Common myeloid progenitor, CD34-positive (primary cell): ENCODE measurements at regions not wholly inside any gene's neighbourhood (a gene's known extent, or its start where the extent isn't known, plus 50 kb on each side); places are given as distances from the start of the nearest gene placed in this dataset.
A peak's percentile ranks its signal among the peaks of the same experiment; 100 is the strongest.

Experiments used
- CTCF ChIA-PET: fragments of 350-600 bp; sonication (Branson Sonifier 250); formaldehyde crosslinking; loops from one replicate; lab custom pipeline; 2021; ENCODE audit warnings: antibody characterized with exemption; lab: Charles Lee
- POLR2A ChIA-PET: fragments of 350-600 bp; sonication (Branson Sonifier 250); formaldehyde crosslinking; loops from one replicate; lab custom pipeline; 2021; ENCODE audit warnings: antibody characterized with exemption; lab: Charles Lee
- DNase-seq, 3 donors: peaks; one replicate each; pipeline versions ENCODE4 v3.0.0 to v3.0.0-alpha.2; 2013
- H3K27ac ChIP-seq, 2 experiments: 1 replicate in 1 of 2; 2 replicates in 1 of 2; pipeline ENCODE4 v1.7.0; 2013; ENCODE audit warnings: inconsistent platforms in 2 of 2, low read length in 2 of 2, mild to moderate bottlenecking in 2 of 2, low read depth in 1 of 2, moderate library complexity in 1 of 2; ENCODE audit not compliant: severe bottlenecking in 2 of 2, insufficient read depth in 1 of 2, poor library complexity in 1 of 2
- H3K27me3 ChIP-seq, 5 experiments: replicated peaks in 2 of 5; 1 replicate in 3 of 5; 2 replicates in 2 of 5; pipeline versions ENCODE4 v1.6.1 to v1.7.0; 2013; ENCODE audit warnings: low read length in 4 of 5, mild to moderate bottlenecking in 2 of 5, moderate library complexity in 2 of 5, inconsistent platforms in 1 of 5; ENCODE audit not compliant: insufficient read depth in 5 of 5, control insufficient read depth in 4 of 5
- H3K36me3 ChIP-seq, 4 experiments: 1 replicate in 2 of 4; 2 replicates in 2 of 4; pipeline versions ENCODE4 v1.6.1 to v1.7.0; 2013; ENCODE audit warnings: low read length in 3 of 4, control low read depth in 1 of 4, mild to moderate bottlenecking in 1 of 4; ENCODE audit not compliant: control insufficient read depth in 4 of 4, insufficient read depth in 4 of 4
- H3K4me1 ChIP-seq, 4 experiments: 1 replicate in 3 of 4; 2 replicates in 1 of 4; pipeline versions ENCODE4 v1.6.1 to v1.7.1; 2013; ENCODE audit warnings: low read length in 3 of 4, mild to moderate bottlenecking in 3 of 4, control low read depth in 1 of 4, inconsistent platforms in 1 of 4, moderate library complexity in 1 of 4; ENCODE audit not compliant: control insufficient read depth in 4 of 4, insufficient read depth in 4 of 4; ENCODE audit errors: control extremely low read depth in 1 of 4
- H3K4me3 ChIP-seq, 7 experiments: 1 replicate in 4 of 7; 2 replicates in 3 of 7; pipeline versions ENCODE4 v1.5.1 to v1.7.0; 2013; ENCODE audit warnings: mild to moderate bottlenecking in 7 of 7, low read length in 6 of 7, moderate library complexity in 6 of 7, inconsistent platforms in 2 of 7, low read depth in 2 of 7, control low read depth in 1 of 7; ENCODE audit not compliant: insufficient read depth in 4 of 7, control insufficient read depth in 1 of 7; ENCODE audit errors: extremely low read depth in 1 of 7
- H3K9me3 ChIP-seq, 5 experiments: 1 replicate in 4 of 5; 2 replicates in 1 of 5; pipeline versions ENCODE4 v1.6.1 to v1.7.1; 2013; ENCODE audit warnings: low read length in 4 of 5, mild to moderate bottlenecking in 2 of 5, inconsistent platforms in 1 of 5, low read depth in 1 of 5, moderate library complexity in 1 of 5; ENCODE audit not compliant: control insufficient read depth in 4 of 5, insufficient read depth in 2 of 5; ENCODE audit errors: control extremely low read depth in 1 of 5
- WGBS: methylation state at CpG from one replicate; pipeline ENCODE4 v1.1.5; 2013; ENCODE audit not compliant: insufficient coverage; 5-methylcytosine and 5-hydroxymethylcytosine counted together

- H3K27me3 ChIP-seq = peaks cover 0 to 6% (median 2%) of the 10 kb centered on the region in 5 experiments
- H3K9me3 ChIP-seq = peaks cover 0 to 2% (median 0%) of the 10 kb centered on the region in 5 experiments
- WGBS = no CpG with 5 or more reads among the region's 2 CpGs
- ChIA-PET CTCF (no interaction called here), POLR2A (no interaction called here)
- no peak overlapping the region for H3K4me3 ChIP-seq
- H3K4me1 ChIP-seq = peaks cover 4 to 13% (median 11%) of the 10 kb centered on the region in 4 experiments
- no peak overlapping the region for H3K27ac ChIP-seq
- no peaks in the 10 kb centered on the region for H3K36me3 ChIP-seq
- DNase-seq = peak in 2 of 3 donors; percentile 26 to 43
These were observed 258.0 kb upstream of the CLINT1 start for GRCh38 chr5:158116965-158117364.

GRCh38 chr5:158115468-158115867 lies 256.5 kb upstream of the CLINT1 start:
- POLR2A ChIA-PET = no interaction called here
- H3K9me3 ChIP-seq = peaks cover 0 to 2% (median 0%) of the 10 kb centered on the region in 5 experiments
- H3K27me3 ChIP-seq = peaks cover 0 to 6% (median 2%) of the 10 kb centered on the region in 5 experiments
- H3K4me1 ChIP-seq = peaks cover 0 to 2% (median 1%) of the 10 kb centered on the region in 4 experiments
- CTCF ChIA-PET = no interaction called here
- H3K4me3 ChIP-seq = no peak overlapping the region
- H3K27ac ChIP-seq = no peak overlapping the region
- WGBS = 100% methylated on average over 1 of the region's 1 CpG
- DNase-seq = no peak
- no peaks in the 10 kb centered on the region for H3K36me3 ChIP-seq

GRCh38 chr5:158108177-158108576 lies 249.2 kb upstream of the CLINT1 start:
- Histone ChIP-seq H3K27me3 (no peaks in the 10 kb centered on the region), H3K9me3 (no peaks in the 10 kb centered on the region), H3K4me1 (no peaks in the 10 kb centered on the region), H3K27ac (no peak overlapping the region), H3K36me3 (no peaks in the 10 kb centered on the region), H3K4me3 (no peak overlapping the region)
- WGBS = 94% methylated on average over 3 of the region's 3 CpGs
- DNase-seq = no peak
- POLR2A ChIA-PET = no interaction called here
- CTCF ChIA-PET = interaction anchor here (0.6 kb wide), 1 partner anchor 115 kb away, joined by 3 read pairs; no protein-coding TSS in a partner anchor

- ChIA-PET CTCF (no interaction called here), POLR2A (interaction anchor here (0.7 kb wide), 1 partner anchor 1807 kb away, joined by 3 read pairs; no protein-coding TSS in a partner anchor)
- Histone ChIP-seq H3K9me3 (peaks cover 0 to 2% (median 0%) of the 10 kb centered on the region in 5 experiments), H3K4me1 (no peaks in the 10 kb centered on the region), H3K36me3 (no peaks in the 10 kb centered on the region), H3K27me3 (no peaks in the 10 kb centered on the region), H3K4me3 (no peak overlapping the region), H3K27ac (no peak overlapping the region)
- 19% methylated on average over 1 of the region's 2 CpGs for WGBS
- peak in 2 of 3 donors; percentile 30 to 43 for DNase-seq
These were observed 241.5 kb upstream of the CLINT1 start for GRCh38 chr5:158100373-158100888.

GRCh38 chr5:158099571-158100105 lies 240.7 kb upstream of the CLINT1 start:
- ChIA-PET CTCF (no interaction called here), POLR2A (no interaction called here)
- Histone ChIP-seq H3K27ac (no peak overlapping the region), H3K4me1 (no peaks in the 10 kb centered on the region), H3K9me3 (peaks cover 0 to 2% (median 0%) of the 10 kb centered on the region in 5 experiments), H3K36me3 (no peaks in the 10 kb centered on the region), H3K27me3 (no peaks in the 10 kb centered on the region), H3K4me3 (no peak overlapping the region)
- DNase-seq = no peak
- 98% methylated on average over 5 of the region's 12 CpGs for WGBS

GRCh38 chr5:158096835-158097234 lies 237.9 kb upstream of the CLINT1 start:
- ChIA-PET POLR2A (no interaction called here), CTCF (interaction anchor here (1.2 to 1.4 kb wide), 2 partner anchors 12 to 22 kb away, joined by 3 read pairs; no protein-coding TSS in a partner anchor)
- Histone ChIP-seq H3K27me3 (no peaks in the 10 kb centered on the region), H3K4me3 (no peak overlapping the region), H3K9me3 (peaks cover 0 to 2% (median 0%) of the 10 kb centered on the region in 5 experiments), H3K4me1 (no peaks in the 10 kb centered on the region), H3K36me3 (no peaks in the 10 kb centered on the region), H3K27ac (no peak overlapping the region)
- DNase-seq = no peak
- no CpG with 5 or more reads among the region's 1 CpG for WGBS

- peaks cover 0 to 1% (median 0%) of the 10 kb centered on the region in 5 experiments for H3K27me3 ChIP-seq
- POLR2A ChIA-PET = no interaction called here
- H3K9me3 ChIP-seq = no peaks in the 10 kb centered on the region
- H3K4me1 ChIP-seq = no peaks in the 10 kb centered on the region
- H3K36me3 ChIP-seq = no peaks in the 10 kb centered on the region
- whole genome bisulfite sequencing = 56% methylated on average over 3 of the region's 3 CpGs
- H3K4me3 ChIP-seq = no peak overlapping the region
- DNase-seq = no peak
- CTCF ChIA-PET = interaction anchor here (1.6 kb wide), 1 partner anchor 12 kb away, joined by 5 read pairs; no protein-coding TSS in a partner anchor
- no peak overlapping the region for H3K27ac ChIP-seq
These were observed 227.9 kb upstream of the CLINT1 start for GRCh38 chr5:158086856-158087255.
